B cell (primary cell): ENCODE measurements at regions not wholly inside any gene's neighbourhood (a gene's known extent, or its start where the extent isn't known, plus 50 kb on each side); places are given as distances from the start of the nearest gene placed in this dataset.

Experiments used
- ATAC-seq: fragments of 200-7000 bp; cut with Tn5 transposase; one replicate; pipeline ENCODE4 v1.10.0; 2021; ENCODE audit warnings: low read depth, mild to moderate bottlenecking, moderate number of reproducible peaks, moderate library complexity
- CTCF ChIA-PET: fragments of 350-600 bp; sonication (Branson Sonifier 250); formaldehyde crosslinking; loops from one replicate; lab custom pipeline; 2021; ENCODE audit warnings: antibody characterized with exemption, inconsistent platforms; lab: Charles Lee
- POLR2A ChIA-PET: fragments of 350-600 bp; sonication (Branson Sonifier 250); formaldehyde crosslinking; loops from one replicate; lab custom pipeline; 2021; ENCODE audit warnings: antibody characterized with exemption; lab: Charles Lee
- DNase-seq: peaks from one replicate; pipeline ENCODE4 v3.0.0; 2013
- H2AFZ ChIP-seq: 2 replicates; pipeline ENCODE4 v1.6.1; 2012; ENCODE audit warnings: mild to moderate bottlenecking, low read depth, low read length; ENCODE audit not compliant: insufficient read depth, poor library complexity, severe bottlenecking
- H3K27ac ChIP-seq, 2 donors: 1 replicate in 1 of 2; 2 replicates in 1 of 2; pipeline ENCODE4 v1.5.1; 2012 to 2013; ENCODE audit warnings: low read length in 2 of 2, mild to moderate bottlenecking in 2 of 2, moderate library complexity in 1 of 2
- H3K27me3 ChIP-seq, 4 experiments: fragments of 200-600 bp in 1 of 4; sonication (generic) in 1 of 4; replicated peaks in 1 of 4; 1 replicate in 2 of 4; 2 replicates in 2 of 4; pipeline versions ENCODE4 v1.6.1 to v1.7.0; 2013 to 2016; ENCODE audit warnings: low read length in 3 of 4, mild to moderate bottlenecking in 2 of 4, mixed read lengths in 1 of 4, moderate library complexity in 1 of 4; ENCODE audit not compliant: insufficient read depth in 4 of 4, control insufficient read depth in 3 of 4; ENCODE audit errors: control extremely low read depth in 1 of 4
- H3K36me3 ChIP-seq, 2 experiments: replicated peaks in 1 of 2; 1 replicate in 1 of 2; 2 replicates in 1 of 2; pipeline versions ENCODE4 v1.6.1 to v1.7.1; 2013; ENCODE audit warnings: low read length in 1 of 2; ENCODE audit not compliant: insufficient read depth in 2 of 2, control insufficient read depth in 1 of 2; ENCODE audit errors: control extremely low read depth in 1 of 2, extremely low read depth in 1 of 2
- H3K4me1 ChIP-seq, 2 donors: fragments of 200-600 bp in 1 of 2; sonication (generic) in 1 of 2; 1 replicate in 1 of 2; 2 replicates in 1 of 2; pipeline versions ENCODE4 v1.5.1 to v1.6.1; 2013 to 2017; ENCODE audit warnings: low read length in 2 of 2; ENCODE audit not compliant: control insufficient read depth in 2 of 2, insufficient read depth in 2 of 2
- H3K4me2 ChIP-seq: replicated peaks from 2 replicates; pipeline ENCODE3; 2012; ENCODE audit warnings: mild to moderate bottlenecking, low read depth, low read length; ENCODE audit not compliant: poor library complexity, severe bottlenecking
- H3K4me3 ChIP-seq, 5 experiments: fragments of 200-600 bp in 1 of 5; sonication (generic) in 1 of 5; 1 replicate in 3 of 5; 2 replicates in 2 of 5; pipeline versions ENCODE4 v1.5.1 to v1.7.0; 2011 to 2016; ENCODE audit warnings: low read length in 4 of 5, mild to moderate bottlenecking in 4 of 5, low read depth in 2 of 5, control low read depth in 1 of 5, moderate library complexity in 1 of 5; ENCODE audit not compliant: insufficient read depth in 1 of 5; ENCODE audit errors: control extremely low read depth in 1 of 5, extremely low read depth in 1 of 5
- H3K79me2 ChIP-seq: fragments of 200-600 bp; sonication (generic); one replicate; pipeline ENCODE4 v1.6.0; 2016; ENCODE audit warnings: low read length; ENCODE audit not compliant: control insufficient read depth, insufficient read depth
- H3K9ac ChIP-seq: fragments of 200-600 bp; sonication (generic); 2 replicates; pipeline ENCODE4 v1.6.1; 2017; ENCODE audit warnings: mild to moderate bottlenecking, low read length, moderate library complexity
- H3K9me3 ChIP-seq, 3 donors: one replicate each; pipeline versions ENCODE4 v1.6.1 to v1.7.1; 2013; ENCODE audit warnings: low read length in 2 of 3; ENCODE audit not compliant: control insufficient read depth in 2 of 3, insufficient read depth in 1 of 3; ENCODE audit errors: control extremely low read depth in 1 of 3
- H4K20me1 ChIP-seq: 2 replicates; pipeline ENCODE4 v1.6.0; 2012; ENCODE audit warnings: mild to moderate bottlenecking, low read length; ENCODE audit not compliant: insufficient read depth, control insufficient read depth, poor library complexity, severe bottlenecking
- H3K27ac Mint-ChIP-seq: one replicate; pipeline ENCODE4 v1.8.0; 2021; ENCODE audit warnings: mixed read lengths
- H3K27me3 Mint-ChIP-seq: one replicate; pipeline ENCODE4 v1.8.0; 2021; ENCODE audit warnings: mixed read lengths
- H3K4me1 Mint-ChIP-seq: one replicate; pipeline ENCODE4 v1.8.0; 2021; ENCODE audit warnings: mixed read lengths
- H3K4me3 Mint-ChIP-seq: one replicate; pipeline ENCODE4 v1.8.0; 2021; ENCODE audit warnings: mixed read lengths
- H3K9me3 Mint-ChIP-seq: one replicate; pipeline ENCODE4 v1.8.0; 2022; ENCODE audit warnings: mixed read lengths; ENCODE audit not compliant: insufficient read depth
- CTCF ChIP-seq: fragments of 200-600 bp; IDR thresholded peaks from one replicate; pipeline ENCODE4 v1.8.0; 2022; ENCODE audit warnings: antibody characterized with exemption, mild to moderate bottlenecking
- EZH2 ChIP-seq: IDR thresholded peaks from 2 replicates; pipeline ENCODE4 v1.6.1; 2012; ENCODE audit warnings: borderline replicate concordance, low read depth, mild to moderate bottlenecking, moderate library complexity, low read length; ENCODE audit not compliant: insufficient read depth, poor library complexity, severe bottlenecking
- WGBS: methylation state at CpG from one replicate; pipeline ENCODE4 v1.1.5; 2013; ENCODE audit warnings: missing lambda C conversion rate; ENCODE audit not compliant: insufficient coverage; 5-methylcytosine and 5-hydroxymethylcytosine counted together
- intact Hi-C: fragments of 100-400 bp; cut with micrococcal nuclease; formaldehyde crosslinking; loops from one replicate; pipeline ENCODE4 v1.10.0; 2022

GRCh38 chr2:8582651-8583399 lies 99.0 kb upstream of the ID2 start:
- WGBS: 74% methylated on average over 10 of the region's 16 CpGs
- ChIA-PET POLR2A (no interaction called here), CTCF (no interaction called here)
- no peaks in the 10 kb centered on the region for H3K79me2 ChIP-seq
- intact Hi-C loops: loop anchor here (2.0 kb wide), 1 partner anchor 100 kb away; the partner anchor contains the start of gene ID2
- H3K4me1 Mint-ChIP-seq: peaks cover 50% of the 10 kb centered on the region
- peak overlapping the region in 1 of 2 donors; percentile 73 for H3K27ac ChIP-seq
- peak overlapping the region; percentile 26 for H3K27ac Mint-ChIP-seq
- H3K4me3 Mint-ChIP-seq: peak overlapping the region; percentile 63
- DNase-seq (peak; percentile 31), ATAC-seq (no peak)
- H3K4me3 ChIP-seq: peak overlapping the region in 2 of 5 experiments; percentile 15 to 18
- H2AFZ ChIP-seq: no peak overlapping the region
- H3K9ac ChIP-seq: peak overlapping the region; percentile 11
- H3K9me3 Mint-ChIP-seq: no peaks in the 10 kb centered on the region
- peaks cover 35 to 52% of the 10 kb centered on the region in 2 donors for H3K4me1 ChIP-seq
- peaks cover 0 to 32% (median 3%) of the 10 kb centered on the region in 4 experiments for H3K27me3 ChIP-seq
- TF ChIP-seq CTCF (no peak), EZH2 (no peak)
- H3K9me3 ChIP-seq: peaks cover 0 to 21% (median 0%) of the 10 kb centered on the region in 3 donors
- peak overlapping the region; percentile 70 for H3K4me2 ChIP-seq
- H3K36me3 ChIP-seq: no peaks in the 10 kb centered on the region
- H3K27me3 Mint-ChIP-seq: peaks cover 28% of the 10 kb centered on the region
- no peaks in the 10 kb centered on the region for H4K20me1 ChIP-seq
